ENCODE measurements at regions not wholly inside any gene's neighbourhood (a gene's known extent, or its start where the extent isn't known, plus 50 kb on each side); places are given as distances from the start of the nearest gene placed in this dataset.
A peak's percentile ranks its signal among the peaks of the same experiment; 100 is the strongest.

GRCh38 chr13:52975969-52976368 is 52.6 kb upstream of the OLFM4 start:
- DNase-seq: no peak

GRCh38 chr13:52975161-52975560 is 53.5 kb upstream of the OLFM4 start:
- DNase-seq: no peak

GRCh38 chr13:52974711-52975110 is 53.9 kb upstream of the OLFM4 start:
- DNase-seq: no peak

- peak; percentile 91 for DNase-seq
Measured at GRCh38 chr13:52969373-52969772, 59.2 kb upstream of the OLFM4 start.

- peak; percentile 89 for DNase-seq
Measured at GRCh38 chr13:52968074-52968700, 60.4 kb upstream of the OLFM4 start.

GRCh38 chr13:52961987-52962386 is 66.6 kb upstream of the OLFM4 start:
- no peak for DNase-seq

GRCh38 chr13:52961256-52961910 is 67.2 kb upstream of the OLFM4 start:
- no peak for DNase-seq

- DNase-seq: no peak
Measured at GRCh38 chr13:52955472-52955874, 73.1 kb upstream of the OLFM4 start.

- no peak for DNase-seq
Measured at GRCh38 chr13:52954838-52955237, 73.8 kb upstream of the OLFM4 start.

- no peak for DNase-seq
Measured at GRCh38 chr13:52950436-52950956, 78.1 kb upstream of the OLFM4 start.

GRCh38 chr13:52949742-52950141 is 78.9 kb upstream of the OLFM4 start:
- no peak for DNase-seq

GRCh38 chr13:52949044-52949443 is 79.6 kb upstream of the OLFM4 start:
- DNase-seq: no peak

GRCh38 chr13:52947921-52948373 is 80.7 kb upstream of the OLFM4 start:
- peak; percentile 52 for DNase-seq

GRCh38 chr13:52945348-52945747 is 83.3 kb upstream of the OLFM4 start:
- DNase-seq: no peak

GRCh38 chr13:52944697-52945096 is 83.9 kb upstream of the OLFM4 start:
- no peak for DNase-seq

GRCh38 chr13:52938065-52938464 is 89.6 kb upstream of the PCDH8 start:
- no peak for DNase-seq

GRCh38 chr13:52936806-52937205 is 88.4 kb upstream of the PCDH8 start:
- DNase-seq: no peak

GRCh38 chr13:52934258-52934657 is 85.8 kb upstream of the PCDH8 start:
- no peak for DNase-seq

GRCh38 chr13:52933547-52934210 is 85.2 kb upstream of the PCDH8 start:
- no peak for DNase-seq

- DNase-seq: no peak
Measured at GRCh38 chr13:52933099-52933498, 84.7 kb upstream of the PCDH8 start.

GRCh38 chr13:52932649-52933048 is 84.2 kb upstream of the PCDH8 start:
- no peak for DNase-seq

- DNase-seq: no peak
Measured at GRCh38 chr13:52931539-52932431, 83.3 kb upstream of the PCDH8 start.

GRCh38 chr13:52931131-52931530 is 82.7 kb upstream of the PCDH8 start:
- no peak for DNase-seq

Data from NCI-H2171 (cell line).